ENCODE measurements at regions not wholly inside any gene's neighbourhood (a gene's known extent, or its start where the extent isn't known, plus 50 kb on each side); places are given as distances from the start of the nearest gene placed in this dataset.

DNA sequence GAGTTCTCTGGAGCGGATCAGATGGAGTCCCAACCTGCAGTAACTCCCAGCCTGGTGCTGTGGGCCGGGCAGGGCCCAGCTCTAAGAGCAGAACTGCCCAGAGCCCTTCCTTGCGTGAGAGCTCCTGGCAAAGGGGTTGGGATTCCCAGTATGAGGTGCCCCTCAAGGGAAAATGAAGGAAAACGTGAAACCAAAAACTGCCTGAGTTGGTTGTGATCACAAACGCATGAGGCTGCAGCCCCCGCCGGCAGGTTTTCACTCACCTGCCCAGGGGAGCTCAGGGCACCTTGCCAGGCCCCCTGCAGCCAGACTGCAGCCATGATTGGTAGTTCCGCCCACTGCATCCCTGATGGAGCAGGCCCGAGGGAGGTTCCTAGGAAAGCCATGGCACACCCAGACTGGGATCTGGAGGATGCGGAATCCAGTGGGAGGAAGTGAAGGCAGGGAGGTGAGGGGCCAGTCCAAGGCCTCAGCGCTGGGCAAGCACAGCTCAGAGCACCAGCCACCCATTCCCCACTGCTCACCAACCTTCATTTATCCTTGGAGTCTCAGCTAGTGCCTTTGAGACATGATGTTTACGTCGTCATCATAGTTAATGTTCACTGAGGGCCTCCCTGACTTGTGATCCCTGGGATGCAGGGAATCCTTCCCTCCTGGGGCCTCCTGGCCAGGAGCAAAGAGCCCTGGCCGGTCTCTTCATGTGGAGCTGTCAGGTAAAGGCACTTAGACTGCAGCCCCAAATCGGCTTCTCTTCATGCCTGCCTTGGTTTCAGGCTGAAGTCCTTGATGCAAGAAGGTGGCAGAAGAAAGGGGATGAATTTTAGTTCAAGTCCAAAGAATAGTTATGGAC is 103.2 kb downstream of the INHBB start:
- TF ChIP-seq CTCF (IDR thresholded peaks at IDR 0.05) (no peak), EZH2 (IDR thresholded peaks at IDR 0.05; ENCODE audit: borderline replicate concordance, insufficient read depth, low read depth, low read length, poor library complexity, severe bottlenecking) (no peak)

Measured in B cell (primary cell).